Ovary (tissue), 7 donors: ENCODE measurements at regions not wholly inside any gene's neighbourhood (a gene's known extent, or its start where the extent isn't known, plus 50 kb on each side); places are given as distances from the start of the nearest gene placed in this dataset.

Experiments used
- DNase-seq, 5 donors: peaks; one replicate each; pipeline ENCODE4 v3.0.0-alpha.2; 2019 to 2020
- H3K27ac ChIP-seq, 2 donors: fragments of 200-600 bp; one replicate each; pipeline versions ENCODE4 v1.5.1 to v1.8.0; 2019 to 2022
- H3K27me3 ChIP-seq: fragments of 200-600 bp; one replicate; pipeline ENCODE4 v1.8.0; 2022
- H3K36me3 ChIP-seq: fragments of 200-600 bp; sonication (generic); one replicate; pipeline ENCODE4 v1.5.1; 2019
- H3K4me1 ChIP-seq: one replicate; pipeline ENCODE4 v1.8.1; 2013; ENCODE audit warnings: mild to moderate bottlenecking, moderate library complexity; ENCODE audit not compliant: insufficient read depth
- H3K4me3 ChIP-seq: fragments of 200-600 bp; sonication (generic); one replicate; pipeline ENCODE4 v1.5.1; 2017
- H3K9me3 ChIP-seq, 2 donors: fragments of 200-600 bp in 1 of 2; sonication (generic) in 1 of 2; one replicate each; pipeline versions ENCODE4 v1.5.1 to v1.8.1; 2013 to 2019; ENCODE audit warnings: mild to moderate bottlenecking in 1 of 2, moderate library complexity in 1 of 2
- EP300 ChIP-seq: sonication (generic); formaldehyde crosslinking; IDR thresholded peaks from one replicate; pipeline ENCODE4 v1.6.1; 2017; ENCODE audit warnings: antibody characterized with exemption
- POLR2A ChIP-seq: fragments of 450-650 bp; IDR thresholded peaks from one replicate; pipeline ENCODE4 v1.6.1; 2017; ENCODE audit warnings: antibody characterized with exemption, mild to moderate bottlenecking, moderate library complexity
- WGBS, 3 donors: extraction: QIAGEN DNeasy Blood & Tissue Kit in 1 of 3; methylation state at CpG; one replicate each; pipeline versions ENCODE4 v1.1.5 to v1.1.7; 2013 to 2017; 5-methylcytosine and 5-hydroxymethylcytosine counted together
- intact Hi-C, 4 donors: fragments of 100-400 bp; cut with DNase I; formaldehyde crosslinking; loops; one replicate each; pipeline versions ENCODE4 v1.11.0 to v1.15.1; 2022 to 2023
- TF ChIP-seq, protein P1 (sequence below), 3 donors: fragments of 450-650 bp in 2 of 3; fragments of 200-600 bp in 1 of 3; IDR thresholded peaks; one replicate each; pipeline versions ENCODE4 v1.5.1 to v1.8.0; 2016 to 2022; ENCODE audit warnings: antibody characterized with exemption in 3 of 3, mild to moderate bottlenecking in 1 of 3
- donor health status: DM: no; HTN: no; CAD: no; lungs with moderate emphysema.
- donor health status: DM: no; HTN: no; CAD: no.
- donor health status: Bipolar disorder and iron deficiency.
- donor health status: DM: no; HTN: no; CAD: no.
- donor health status: DM: yes; HTN: yes; CAD: no.

DNA sequence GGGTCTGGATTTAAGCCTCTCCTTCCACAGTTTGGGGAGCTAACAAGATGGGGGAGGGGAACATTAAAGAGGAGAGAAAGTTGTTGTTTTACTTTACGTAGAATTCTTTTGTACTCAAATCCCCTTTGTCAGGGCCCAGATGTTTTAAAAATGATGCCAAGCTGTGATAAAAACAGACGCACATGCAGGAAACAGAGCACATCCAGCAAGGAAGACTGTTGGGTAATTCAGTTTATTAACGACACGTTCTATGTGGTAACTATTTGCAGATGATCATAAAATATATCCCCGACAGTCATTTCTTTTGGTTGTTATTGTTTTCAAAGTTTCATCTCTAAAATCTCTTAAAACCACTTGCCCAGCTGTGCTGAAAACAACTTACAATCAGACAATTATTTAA is 307.0 kb upstream of the PRDM1 start:
- Histone ChIP-seq H3K27me3 (no peaks in the 10 kb centered on the region), H3K27ac (no peak overlapping the region), H3K4me3 (no peak overlapping the region), H3K36me3 (no peaks in the 10 kb centered on the region), H3K4me1 (no peaks in the 10 kb centered on the region), H3K9me3 (no peaks in the 10 kb centered on the region)
- intact Hi-C loops: no loop called here
- TF ChIP-seq EP300 (no peak), POLR2A (no peak)
- TF ChIP-seq, protein P1, sequence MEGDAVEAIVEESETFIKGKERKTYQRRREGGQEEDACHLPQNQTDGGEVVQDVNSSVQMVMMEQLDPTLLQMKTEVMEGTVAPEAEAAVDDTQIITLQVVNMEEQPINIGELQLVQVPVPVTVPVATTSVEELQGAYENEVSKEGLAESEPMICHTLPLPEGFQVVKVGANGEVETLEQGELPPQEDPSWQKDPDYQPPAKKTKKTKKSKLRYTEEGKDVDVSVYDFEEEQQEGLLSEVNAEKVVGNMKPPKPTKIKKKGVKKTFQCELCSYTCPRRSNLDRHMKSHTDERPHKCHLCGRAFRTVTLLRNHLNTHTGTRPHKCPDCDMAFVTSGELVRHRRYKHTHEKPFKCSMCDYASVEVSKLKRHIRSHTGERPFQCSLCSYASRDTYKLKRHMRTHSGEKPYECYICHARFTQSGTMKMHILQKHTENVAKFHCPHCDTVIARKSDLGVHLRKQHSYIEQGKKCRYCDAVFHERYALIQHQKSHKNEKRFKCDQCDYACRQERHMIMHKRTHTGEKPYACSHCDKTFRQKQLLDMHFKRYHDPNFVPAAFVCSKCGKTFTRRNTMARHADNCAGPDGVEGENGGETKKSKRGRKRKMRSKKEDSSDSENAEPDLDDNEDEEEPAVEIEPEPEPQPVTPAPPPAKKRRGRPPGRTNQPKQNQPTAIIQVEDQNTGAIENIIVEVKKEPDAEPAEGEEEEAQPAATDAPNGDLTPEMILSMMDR (IDR thresholded peaks at IDR 0.05): no peak
- 55 to 60% (median 58%) methylated on average over 5 of the region's 5 CpGs for WGBS, 3 donors
- DNase-seq: no peak

DNA sequence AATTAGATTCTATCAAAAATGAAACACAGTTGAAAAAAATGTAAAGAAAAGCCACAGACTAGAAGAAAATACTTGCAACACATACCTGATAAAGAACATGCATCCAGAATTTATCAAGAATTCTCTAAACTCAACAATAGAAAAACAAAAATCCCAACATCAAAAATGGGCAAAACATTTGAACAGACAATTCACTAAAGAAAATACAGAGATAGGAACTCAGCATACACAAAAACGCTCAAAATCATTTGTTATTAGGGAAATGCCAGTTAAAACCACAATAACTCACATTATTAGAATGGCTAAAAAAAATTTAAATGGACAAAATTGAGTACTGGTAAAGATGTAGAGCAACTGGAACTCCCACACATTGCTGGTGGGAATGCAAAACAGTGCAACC is 311.0 kb upstream of the PRDM1 start:
- H3K27me3 ChIP-seq: no peaks in the 10 kb centered on the region
- H3K36me3 ChIP-seq: no peaks in the 10 kb centered on the region
- WGBS, 3 donors: 72 to 88% (median 77%) methylated on average over 1 of the region's 1 CpG
- TF ChIP-seq POLR2A: no peak
- TF ChIP-seq, protein P1 (IDR thresholded peaks at IDR 0.05): no peak
- TF ChIP-seq EP300: no peak
- no peak for DNase-seq
- no peak overlapping the region for H3K27ac ChIP-seq
- H3K9me3 ChIP-seq: no peaks in the 10 kb centered on the region
- no peaks in the 10 kb centered on the region for H3K4me1 ChIP-seq
- no peak overlapping the region for H3K4me3 ChIP-seq
- intact Hi-C loops: no loop called here

DNA sequence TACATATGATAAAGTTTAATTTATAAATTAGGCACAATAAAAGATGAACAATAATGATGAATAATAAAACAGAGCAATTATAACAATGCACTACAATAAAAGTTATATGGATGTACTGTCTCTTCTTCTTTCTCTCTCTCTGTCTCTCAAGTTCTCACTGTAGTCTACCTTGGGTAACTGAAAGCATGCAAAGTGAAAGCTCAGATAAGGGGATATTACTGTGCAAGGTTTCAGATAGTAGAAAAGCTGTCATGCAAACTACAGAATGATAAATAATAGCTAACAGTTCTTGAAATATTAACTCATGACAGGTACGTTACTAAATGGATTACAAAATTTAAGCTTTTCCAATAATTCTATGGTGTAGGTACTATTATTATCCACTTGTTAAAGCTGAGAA is 311.9 kb upstream of the PRDM1 start:
- H3K9me3 ChIP-seq: no peaks in the 10 kb centered on the region
- H3K36me3 ChIP-seq: no peaks in the 10 kb centered on the region
- 90 to 93% (median 92%) methylated on average over 1 of the region's 1 CpG for WGBS, 3 donors
- no peaks in the 10 kb centered on the region for H3K27me3 ChIP-seq
- H3K4me1 ChIP-seq: no peaks in the 10 kb centered on the region
- TF ChIP-seq POLR2A (no peak), EP300 (no peak)
- TF ChIP-seq, protein P1 (IDR thresholded peaks at IDR 0.05): no peak
- no peak overlapping the region for H3K4me3 ChIP-seq
- intact Hi-C loops: no loop called here
- DNase-seq: no peak
- H3K27ac ChIP-seq: no peak overlapping the region

DNA sequence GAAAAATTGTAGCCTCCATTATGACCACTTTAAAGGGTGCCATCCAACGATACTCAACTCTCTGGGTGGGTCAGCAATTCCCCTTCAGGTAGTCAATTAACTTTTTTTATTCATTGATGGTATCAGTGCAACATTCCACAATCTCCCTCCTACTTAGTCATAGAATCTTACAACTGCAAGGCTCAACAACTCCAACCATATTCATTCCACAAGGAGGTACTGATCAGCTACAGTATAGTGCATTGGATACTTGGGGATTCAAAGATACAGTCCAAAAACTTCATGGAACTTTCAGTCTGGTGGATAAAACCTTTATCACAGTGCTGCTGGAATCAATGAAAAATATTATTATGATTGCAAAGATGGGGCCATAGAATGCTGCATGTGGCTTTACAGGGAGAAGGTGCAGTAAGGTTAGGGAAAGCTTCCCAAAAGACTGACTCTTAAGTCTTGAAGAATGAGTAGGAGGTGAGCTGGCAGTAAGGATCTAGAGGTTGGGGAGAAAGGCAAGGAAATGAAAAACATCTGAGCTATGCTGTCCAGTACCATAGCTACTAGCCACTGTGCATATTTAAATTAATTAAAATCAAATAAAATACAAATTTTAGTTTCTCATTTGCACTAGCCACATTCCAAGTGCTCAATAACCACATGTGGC is 314.7 kb upstream of the PRDM1 start:
- TF ChIP-seq EP300 (no peak), POLR2A (no peak)
- TF ChIP-seq, protein P1 (IDR thresholded peaks at IDR 0.05): no peak
- no peaks in the 10 kb centered on the region for H3K4me1 ChIP-seq
- no peak overlapping the region for H3K27ac ChIP-seq
- intact Hi-C loops: no loop called here
- no peak overlapping the region for H3K4me3 ChIP-seq
- DNase-seq: no peak
- H3K9me3 ChIP-seq: no peaks in the 10 kb centered on the region
- H3K27me3 ChIP-seq: no peaks in the 10 kb centered on the region
- 77 to 91% (median 78%) methylated on average over 1 of the region's 1 CpG for WGBS, 3 donors
- H3K36me3 ChIP-seq: no peaks in the 10 kb centered on the region
